Lung (tissue), 11 donors: ENCODE measurements at regions not wholly inside any gene's neighbourhood (a gene's known extent, or its start where the extent isn't known, plus 50 kb on each side); places are given as distances from the start of the nearest gene placed in this dataset.

ENCODE experiments used
- ATAC-seq: fragments of 200-7000 bp; cut with Tn5 transposase; one replicate; pipeline ENCODE4 v1.9.1; 2020; ENCODE audit warnings: moderate number of reproducible peaks; ENCODE audit not compliant: insufficient read depth, low FRiP score
- DNase-seq, 3 donors: peaks; one replicate each; pipeline ENCODE4 v3.0.0-alpha.2; 2013 to 2017
- H3K27ac ChIP-seq, 2 donors: one replicate each; pipeline ENCODE4 v1.5.1; 2013; ENCODE audit warnings: mild to moderate bottlenecking in 2 of 2, moderate library complexity in 2 of 2, control low read depth in 1 of 2, inconsistent platforms in 1 of 2, low read depth in 1 of 2, low read length in 1 of 2
- H3K27me3 ChIP-seq, 3 donors: one replicate each; pipeline ENCODE4 v1.5.1; 2013; ENCODE audit warnings: low read length in 2 of 3; ENCODE audit not compliant: control insufficient read depth in 3 of 3, insufficient read depth in 3 of 3
- H3K36me3 ChIP-seq, 4 donors: one replicate each; pipeline ENCODE4 v1.5.1; 2013; ENCODE audit warnings: low read length in 4 of 4, mild to moderate bottlenecking in 1 of 4, moderate library complexity in 1 of 4; ENCODE audit not compliant: control insufficient read depth in 4 of 4, insufficient read depth in 4 of 4
- H3K4me1 ChIP-seq, 5 donors: one replicate each; pipeline ENCODE4 v1.5.1; 2013; ENCODE audit warnings: low read length in 5 of 5, mild to moderate bottlenecking in 2 of 5, moderate library complexity in 1 of 5; ENCODE audit not compliant: control insufficient read depth in 5 of 5, insufficient read depth in 5 of 5
- H3K4me3 ChIP-seq: one replicate; pipeline ENCODE4 v1.5.1; 2013; ENCODE audit warnings: mild to moderate bottlenecking, control low read depth, moderate library complexity
- H3K9ac ChIP-seq, 2 donors: one replicate each; pipeline ENCODE4 v1.5.1; 2013; ENCODE audit warnings: low read length in 2 of 2, control low read depth in 1 of 2; ENCODE audit not compliant: insufficient read depth in 1 of 2
- H3K9me3 ChIP-seq, 4 donors: one replicate each; pipeline ENCODE4 v1.5.1; 2013; ENCODE audit warnings: low read length in 3 of 4, mild to moderate bottlenecking in 1 of 4, moderate library complexity in 1 of 4; ENCODE audit not compliant: control insufficient read depth in 4 of 4, insufficient read depth in 3 of 4
- WGBS, 2 donors: extraction: QIAGEN DNeasy Blood & Tissue Kit; methylation state at CpG; one replicate each; pipeline ENCODE4 v1.1.7; 2013; 5-methylcytosine and 5-hydroxymethylcytosine counted together
- TF ChIP-seq, protein P1 (sequence below): IDR thresholded peaks from 2 replicates; pipeline ENCODE4 v1.5.1; 2012; ENCODE audit warnings: mild to moderate bottlenecking; ENCODE audit errors: control extremely low read depth, extremely low read depth
- donor health status: control.
- donor health status: control.
- donor health status: Bipolar disorder and iron deficiency.
- donor health status: healthy.
- donor health status: DM: yes; HTN: yes; CAD: no.

DNA sequence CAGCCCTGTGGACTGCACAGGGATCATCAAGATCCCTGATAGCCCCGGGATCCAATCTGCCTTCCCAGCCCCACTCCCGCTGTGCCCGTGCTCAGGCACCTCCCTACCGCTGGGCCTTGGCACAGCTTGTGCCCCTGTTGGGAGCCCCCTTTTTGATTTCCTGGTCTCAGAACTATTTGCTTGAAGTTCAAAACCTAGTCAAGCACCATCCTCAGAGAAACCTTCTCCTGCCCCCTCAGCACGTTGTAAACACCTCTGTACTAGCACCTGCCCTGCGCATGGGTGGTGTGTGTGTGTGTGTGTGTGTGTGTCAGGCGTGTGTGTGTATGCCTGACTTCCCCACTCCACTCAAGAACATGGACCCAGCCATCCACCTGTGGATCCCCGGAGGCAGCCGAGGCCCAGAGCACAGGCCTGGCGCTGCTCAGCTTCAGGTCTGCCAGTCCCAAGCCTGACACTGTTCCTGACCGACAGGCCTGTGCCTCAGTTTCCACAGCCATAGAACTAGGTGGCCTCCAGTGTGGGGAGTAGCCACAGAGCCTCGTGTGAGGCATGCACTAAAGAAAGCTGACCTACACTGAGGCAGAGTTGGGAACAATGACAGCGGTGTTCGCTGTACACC is 65.5 kb downstream of the ADRA2C start:
- Histone ChIP-seq H3K9ac (no peak overlapping the region), H3K27me3 (peaks cover 0 to 3% (median 0%) of the 10 kb centered on the region in 3 donors), H3K4me3 (no peak overlapping the region), H3K4me1 (peaks cover 0 to 15% (median 0%) of the 10 kb centered on the region in 5 donors), H3K27ac (no peak overlapping the region), H3K36me3 (no peaks in the 10 kb centered on the region), H3K9me3 (no peaks in the 10 kb centered on the region)
- no peak for ATAC-seq
- DNase-seq = no peak
- TF ChIP-seq, protein P1, sequence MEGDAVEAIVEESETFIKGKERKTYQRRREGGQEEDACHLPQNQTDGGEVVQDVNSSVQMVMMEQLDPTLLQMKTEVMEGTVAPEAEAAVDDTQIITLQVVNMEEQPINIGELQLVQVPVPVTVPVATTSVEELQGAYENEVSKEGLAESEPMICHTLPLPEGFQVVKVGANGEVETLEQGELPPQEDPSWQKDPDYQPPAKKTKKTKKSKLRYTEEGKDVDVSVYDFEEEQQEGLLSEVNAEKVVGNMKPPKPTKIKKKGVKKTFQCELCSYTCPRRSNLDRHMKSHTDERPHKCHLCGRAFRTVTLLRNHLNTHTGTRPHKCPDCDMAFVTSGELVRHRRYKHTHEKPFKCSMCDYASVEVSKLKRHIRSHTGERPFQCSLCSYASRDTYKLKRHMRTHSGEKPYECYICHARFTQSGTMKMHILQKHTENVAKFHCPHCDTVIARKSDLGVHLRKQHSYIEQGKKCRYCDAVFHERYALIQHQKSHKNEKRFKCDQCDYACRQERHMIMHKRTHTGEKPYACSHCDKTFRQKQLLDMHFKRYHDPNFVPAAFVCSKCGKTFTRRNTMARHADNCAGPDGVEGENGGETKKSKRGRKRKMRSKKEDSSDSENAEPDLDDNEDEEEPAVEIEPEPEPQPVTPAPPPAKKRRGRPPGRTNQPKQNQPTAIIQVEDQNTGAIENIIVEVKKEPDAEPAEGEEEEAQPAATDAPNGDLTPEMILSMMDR = no peak
- 72 to 80% methylated on average over 14 of the region's 14 CpGs for WGBS, 2 donors

GRCh38 chr4:3832536-3833220 is 66.5 kb downstream of the ADRA2C start:
- TF ChIP-seq, protein P1 = no peak
- Histone ChIP-seq H3K4me1 (peaks cover 0 to 6% (median 0%) of the 10 kb centered on the region in 5 donors), H3K4me3 (no peak overlapping the region), H3K9me3 (peaks cover 0 to 4% (median 0%) of the 10 kb centered on the region in 4 donors), H3K9ac (no peak overlapping the region), H3K36me3 (no peaks in the 10 kb centered on the region), H3K27me3 (peaks cover 0 to 3% (median 0%) of the 10 kb centered on the region in 3 donors), H3K27ac (no peak overlapping the region)
- DNase-seq = no peak
- ATAC-seq = no peak
- WGBS, 2 donors = 79 to 80% methylated on average over 12 of the region's 12 CpGs

- no peak overlapping the region for H3K4me3 ChIP-seq
- no peak overlapping the region for H3K9ac ChIP-seq
- H3K27ac ChIP-seq = no peak overlapping the region
- H3K27me3 ChIP-seq = peaks cover 0 to 3% (median 0%) of the 10 kb centered on the region in 3 donors
- no peak for DNase-seq
- TF ChIP-seq, protein P1 = no peak
- ATAC-seq = no peak
- H3K4me1 ChIP-seq = no peaks in the 10 kb centered on the region
- WGBS, 2 donors = 87 to 88% methylated on average over 18 of the region's 18 CpGs
- H3K9me3 ChIP-seq = peaks cover 0 to 11% (median 0%) of the 10 kb centered on the region in 4 donors
- H3K36me3 ChIP-seq = no peaks in the 10 kb centered on the region
Measured at GRCh38 chr4:3833326-3833989, 67.3 kb downstream of the ADRA2C start.
